ENCODE measurements at regions not wholly inside any gene's neighbourhood (a gene's known extent, or its start where the extent isn't known, plus 50 kb on each side); places are given as distances from the start of the nearest gene placed in this dataset.

DNA sequence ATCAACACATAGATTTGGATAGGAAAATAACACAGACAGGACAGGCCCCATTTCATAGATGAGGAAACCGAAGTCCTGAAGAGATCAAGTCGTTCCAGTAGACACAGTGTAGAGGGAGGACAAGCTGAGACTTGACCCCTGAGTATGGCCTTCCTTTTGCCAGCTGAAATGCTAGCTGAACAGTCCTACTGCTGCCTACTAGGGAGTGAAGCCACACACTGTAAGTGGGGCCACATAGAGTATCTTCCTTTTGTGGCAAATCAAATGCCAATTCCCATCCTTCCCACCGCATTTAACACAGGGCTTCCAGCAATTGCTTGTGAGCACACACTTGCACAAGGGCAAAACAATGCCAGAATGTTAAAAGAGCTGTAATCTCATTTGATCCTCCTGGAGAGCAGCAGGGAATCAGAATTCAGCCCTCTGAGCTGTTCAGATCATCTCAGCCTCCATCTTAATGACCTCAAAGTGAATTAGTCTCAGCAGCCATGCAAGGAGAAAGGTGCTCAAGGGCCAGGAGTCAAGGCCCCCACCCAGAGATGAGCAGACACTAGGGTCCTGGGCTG lies 380.5 kb downstream of the EMP1 start:
- no peak for DNase-seq (ENCODE audit: low read depth, low spot score)
- H3K27ac ChIP-seq = no peak overlapping the region

DNA sequence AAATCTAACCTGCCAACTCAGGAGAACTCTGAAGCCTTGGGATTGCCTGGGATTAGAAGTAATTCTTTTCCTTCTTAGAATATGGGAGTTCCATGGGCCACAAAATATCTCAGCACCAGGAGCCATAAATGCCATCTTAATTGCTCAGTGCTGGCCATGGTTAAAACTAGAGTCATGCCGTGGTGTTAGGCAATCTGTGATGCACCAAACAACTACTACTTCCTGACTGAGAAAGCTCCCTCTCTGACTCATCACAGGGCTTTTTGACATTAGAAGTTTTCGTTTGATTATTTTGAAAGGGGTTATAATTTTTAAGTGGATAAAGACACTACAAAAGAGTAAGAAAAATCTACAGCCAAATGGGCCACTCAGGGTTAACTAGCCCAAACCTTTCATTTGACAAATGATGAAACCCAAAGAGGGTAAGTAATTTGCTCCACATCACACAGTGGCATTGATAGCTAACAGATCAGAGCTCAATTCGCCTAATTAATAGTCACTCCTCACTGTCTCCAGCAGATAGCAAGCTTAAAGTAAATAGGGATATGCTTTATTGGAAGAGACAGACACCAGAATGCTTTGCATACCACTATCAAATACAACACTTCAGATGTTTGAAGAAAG lies 377.3 kb downstream of the EMP1 start:
- H3K27ac ChIP-seq = no peak overlapping the region
- DNase-seq (ENCODE audit: low read depth, low spot score) = peak; percentile 51

DNA sequence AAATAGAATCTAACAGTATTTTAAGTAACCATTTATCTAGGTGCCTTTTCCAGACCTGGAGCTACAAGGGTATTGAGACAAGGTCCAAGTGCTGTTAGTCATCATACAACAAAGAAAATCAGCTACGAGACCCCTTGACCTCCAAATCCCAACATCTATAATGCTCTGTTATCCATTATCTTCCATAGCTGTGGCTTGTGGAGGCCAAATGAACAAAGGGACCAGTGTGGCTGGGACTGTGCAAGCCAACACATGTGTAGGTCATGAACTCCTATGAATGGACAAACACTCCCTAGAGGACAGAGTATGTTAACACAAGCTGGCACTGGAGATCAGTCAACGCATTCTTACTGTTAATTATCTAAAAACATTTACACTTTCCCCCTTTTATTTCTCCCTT lies 374.5 kb downstream of the EMP1 start:
- no peak for DNase-seq (ENCODE audit: low read depth, low spot score)
- H3K27ac ChIP-seq = no peak overlapping the region

DNA sequence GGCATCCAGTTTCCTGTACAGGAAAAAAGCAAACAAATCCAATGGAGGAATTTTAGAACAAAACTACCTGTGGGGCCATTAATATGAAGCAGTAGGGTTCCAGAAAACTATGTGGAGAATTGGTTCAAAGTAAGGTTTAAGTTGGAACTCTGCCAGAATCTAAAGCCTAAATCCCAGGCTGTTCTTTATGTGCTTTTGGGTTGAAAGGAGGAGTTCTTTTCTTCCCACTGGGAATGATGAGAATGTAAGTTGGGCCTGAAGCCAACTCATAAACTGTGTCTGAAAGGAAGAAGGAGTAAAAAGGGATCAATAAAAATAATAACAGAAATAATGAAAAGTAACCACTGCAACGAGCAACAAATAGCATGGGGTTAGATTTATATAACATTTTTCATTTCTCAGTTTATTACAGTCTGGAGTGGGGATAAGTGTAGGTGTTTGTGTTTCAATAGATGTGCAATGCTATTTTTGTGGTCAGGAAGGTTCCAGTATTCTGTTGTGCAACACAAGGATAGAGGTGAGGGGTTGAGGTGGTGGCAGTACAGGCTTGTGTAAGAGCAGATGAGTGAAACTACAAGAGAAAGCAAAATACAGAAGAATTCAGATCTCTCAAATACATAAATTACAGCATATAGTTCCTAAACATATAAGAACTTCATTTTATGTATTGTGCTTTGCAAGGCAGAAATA lies 373.6 kb downstream of the EMP1 start:
- H3K27ac ChIP-seq = no peak overlapping the region
- DNase-seq (ENCODE audit: low read depth, low spot score) = no peak

DNA sequence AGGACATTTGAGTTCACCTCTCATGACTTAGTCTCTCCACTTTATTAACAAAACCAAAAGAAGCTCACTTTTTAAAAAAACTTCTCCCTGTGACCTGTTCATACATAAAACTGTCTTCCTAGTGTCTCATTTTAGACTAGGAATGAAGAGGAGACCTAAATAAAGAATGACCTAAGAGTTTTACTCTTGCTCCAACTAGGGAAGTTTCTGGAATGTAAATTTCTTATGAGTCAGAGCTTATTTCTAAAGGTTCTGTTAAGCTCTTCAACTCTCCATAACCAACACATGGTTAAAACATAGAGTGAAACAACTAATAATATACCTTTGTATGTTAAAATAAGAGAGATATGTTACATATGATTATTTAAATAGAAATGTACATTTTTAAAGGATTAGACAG lies 369.8 kb downstream of the EMP1 start:
- H3K27ac ChIP-seq = no peak overlapping the region
- DNase-seq (ENCODE audit: low read depth, low spot score) = no peak

DNA sequence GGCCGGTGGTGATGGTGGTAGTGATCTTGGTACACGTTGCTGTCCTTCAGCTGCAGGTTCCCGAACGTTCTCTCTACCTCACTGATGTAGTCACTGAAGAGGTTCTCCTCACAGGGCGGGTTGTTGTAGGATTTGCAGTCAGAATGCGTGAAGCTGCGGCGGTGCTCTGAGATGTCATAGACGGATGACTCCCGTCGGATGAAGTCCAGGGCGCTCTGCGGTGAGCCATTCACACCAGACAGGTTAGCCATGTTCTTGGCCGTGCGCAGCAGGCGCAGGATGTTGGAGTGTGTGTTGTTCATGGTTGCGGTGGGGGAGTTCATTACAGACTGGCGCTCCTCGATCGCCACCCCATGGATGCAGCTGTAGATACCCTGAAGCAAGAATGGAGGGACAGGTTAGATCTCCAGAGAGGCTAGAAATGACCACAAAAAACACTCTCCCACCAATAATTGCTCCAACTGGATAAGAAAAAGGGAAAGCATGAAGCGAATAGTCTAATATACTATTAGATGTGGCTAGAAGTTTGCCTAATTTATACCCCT lies 367.8 kb downstream of the EMP1 start:
- DNase-seq (ENCODE audit: low read depth, low spot score) = no peak
- no peak overlapping the region for H3K27ac ChIP-seq

DNA sequence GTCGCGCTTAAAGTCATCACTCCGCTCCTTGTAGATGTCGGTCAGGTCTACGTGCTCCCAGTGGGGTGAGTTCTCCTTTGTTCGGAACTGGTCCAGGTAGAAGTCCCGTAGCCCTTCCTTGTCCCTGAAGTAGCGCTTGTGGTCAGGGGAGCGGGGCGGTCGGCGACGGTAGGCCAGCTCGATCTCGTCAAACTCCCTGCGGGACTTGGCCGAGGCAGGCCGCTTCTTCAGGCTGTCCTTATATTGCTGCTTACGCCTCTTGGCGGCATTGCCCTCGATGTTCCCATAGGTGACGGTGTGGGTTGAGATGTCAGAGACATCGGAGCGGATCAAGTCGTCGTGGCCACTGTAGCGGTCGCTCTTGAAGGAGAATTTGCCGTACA lies 367.2 kb downstream of the EMP1 start:
- H3K27ac ChIP-seq = no peak overlapping the region
- DNase-seq (ENCODE audit: low read depth, low spot score) = no peak

DNA sequence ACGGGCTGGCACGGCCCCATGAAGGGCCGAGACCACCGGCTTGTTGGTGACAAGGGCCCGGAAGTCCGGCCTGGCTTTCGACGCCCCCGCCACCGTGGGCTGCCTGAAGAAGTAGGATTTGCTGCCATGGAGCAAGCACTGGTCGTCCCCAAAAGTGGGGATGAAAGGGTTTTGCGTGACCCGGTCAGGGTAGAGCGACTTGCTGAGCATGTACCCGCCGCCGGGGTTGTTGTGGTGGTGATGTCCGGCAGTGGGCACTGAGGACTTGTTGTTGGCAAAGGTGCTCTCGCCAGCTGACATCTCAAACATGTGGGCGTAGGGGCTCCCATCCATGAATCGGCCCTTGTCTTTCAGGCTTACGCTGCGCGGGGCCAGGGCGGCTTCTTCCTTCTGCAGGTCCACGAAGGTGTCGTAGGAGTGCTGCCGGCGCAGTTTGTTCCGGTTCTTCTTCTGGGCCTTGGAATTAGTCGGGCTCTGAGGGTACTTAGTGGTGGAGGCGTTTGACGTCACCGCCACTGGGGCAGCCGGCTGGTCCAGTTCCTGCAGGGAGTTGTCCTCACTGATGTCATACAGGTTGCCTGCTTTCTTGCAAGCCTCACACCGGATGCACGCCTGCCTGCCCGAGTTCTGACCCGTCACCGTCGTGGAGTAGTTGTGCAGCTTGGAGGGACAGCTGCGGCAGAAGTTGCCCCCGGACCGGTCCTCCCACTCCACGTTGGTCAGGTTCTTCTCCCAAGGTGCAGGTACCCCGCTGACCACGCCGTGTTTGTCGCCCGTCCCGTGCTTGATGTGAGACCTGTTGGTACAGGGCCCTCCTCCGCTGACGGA lies 366.6 kb downstream of the EMP1 start:
- DNase-seq (ENCODE audit: low read depth, low spot score) = no peak

DNA sequence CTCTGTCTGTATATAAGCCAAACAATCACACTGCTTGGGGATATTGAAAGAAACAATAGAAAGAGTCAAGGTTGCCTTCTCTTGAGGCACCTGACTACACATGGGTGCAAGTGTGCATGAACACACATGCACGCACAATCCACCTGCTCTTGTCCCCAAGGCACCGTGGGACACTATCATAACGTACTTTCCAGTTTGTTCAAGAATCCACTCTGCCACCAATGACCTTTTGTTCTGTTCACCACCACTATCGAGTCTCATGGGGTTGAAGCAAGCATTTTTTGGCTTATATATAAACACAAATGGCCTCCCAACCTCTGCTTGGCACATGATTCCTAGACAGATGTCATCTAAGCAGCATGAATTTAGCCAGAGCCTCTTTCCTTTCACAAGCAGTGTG lies 365.4 kb downstream of the EMP1 start:
- DNase-seq (ENCODE audit: low read depth, low spot score) = no peak
- no peak overlapping the region for H3K27ac ChIP-seq

More for the DNA sequence above, 366.6 kb downstream of the EMP1 start:
- no peak overlapping the region for H3K27ac ChIP-seq

DNA sequence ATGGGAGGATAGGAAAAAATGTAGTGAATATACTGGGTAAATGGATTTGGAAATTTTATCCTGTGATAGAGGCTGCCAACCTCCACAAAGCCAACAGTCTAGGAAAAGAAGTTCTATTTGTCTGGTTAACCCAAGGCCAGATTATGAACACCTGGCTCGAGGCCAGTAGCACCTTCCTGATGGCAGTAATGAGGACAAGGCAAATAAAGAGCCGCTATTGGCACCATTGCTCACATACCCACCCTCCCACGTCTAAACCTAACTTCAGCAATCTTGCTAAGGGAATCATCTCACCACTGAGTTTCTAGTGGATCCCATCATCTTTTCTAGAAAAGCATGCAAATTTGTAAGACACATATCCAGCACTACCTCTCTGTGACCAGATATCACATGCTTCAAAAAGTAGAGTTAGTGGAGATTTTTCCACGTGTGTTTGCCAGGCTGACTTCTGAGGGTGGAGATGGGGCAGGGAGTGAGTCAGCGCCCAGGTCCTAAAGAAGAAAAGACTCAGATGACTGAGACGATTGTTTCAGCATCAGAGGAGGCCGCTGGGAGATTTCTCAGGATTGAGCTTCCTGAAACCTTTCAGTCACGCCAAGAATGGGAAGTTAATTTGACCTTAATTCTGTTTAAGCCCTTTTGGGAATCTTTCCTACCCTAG lies 362.9 kb downstream of the EMP1 start:
- H3K27ac ChIP-seq = no peak overlapping the region
- DNase-seq (ENCODE audit: low read depth, low spot score) = no peak

DNA sequence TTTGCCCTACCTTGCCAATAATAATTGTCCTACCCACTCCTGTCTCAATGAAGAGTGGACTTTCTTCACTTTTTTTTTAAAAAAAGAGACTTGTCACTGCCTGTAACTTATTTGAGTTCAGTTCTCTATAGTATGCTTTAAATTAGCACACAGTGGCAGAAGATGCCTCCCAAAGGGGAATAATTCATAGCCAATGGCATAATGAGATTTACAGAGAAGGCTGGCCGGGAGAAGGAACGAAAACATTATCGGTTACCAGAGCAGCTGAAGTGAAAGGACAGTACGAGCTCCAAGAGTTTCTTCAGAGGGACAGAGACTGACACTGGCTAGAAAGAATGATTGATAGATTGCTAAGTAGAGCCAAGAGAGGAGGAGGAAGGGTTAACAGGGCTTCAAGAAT lies 356.3 kb downstream of the EMP1 start:
- no peak overlapping the region for H3K27ac ChIP-seq
- no peak for DNase-seq (ENCODE audit: low read depth, low spot score)

DNA sequence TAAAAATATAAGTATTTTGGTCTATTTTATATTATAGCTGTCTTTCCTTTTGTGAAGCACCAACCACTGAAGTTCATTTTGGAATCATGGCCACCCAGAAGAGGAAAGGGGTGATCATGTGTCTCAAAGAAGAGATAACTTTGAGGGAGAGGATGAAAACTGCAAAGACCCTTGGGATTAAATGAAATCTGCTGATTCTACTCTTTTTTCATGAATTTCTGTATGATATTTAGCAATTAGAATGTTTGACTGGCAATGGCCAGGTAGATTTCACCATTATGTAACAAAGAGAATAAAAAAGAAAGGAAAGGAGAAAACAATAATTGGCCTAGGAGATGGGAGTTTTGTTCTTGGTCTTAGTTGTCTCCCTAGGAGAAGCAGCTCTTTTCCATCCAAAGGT lies 350.8 kb downstream of the EMP1 start:
- no peak overlapping the region for H3K27ac ChIP-seq
- DNase-seq (ENCODE audit: low read depth, low spot score) = no peak

DNA sequence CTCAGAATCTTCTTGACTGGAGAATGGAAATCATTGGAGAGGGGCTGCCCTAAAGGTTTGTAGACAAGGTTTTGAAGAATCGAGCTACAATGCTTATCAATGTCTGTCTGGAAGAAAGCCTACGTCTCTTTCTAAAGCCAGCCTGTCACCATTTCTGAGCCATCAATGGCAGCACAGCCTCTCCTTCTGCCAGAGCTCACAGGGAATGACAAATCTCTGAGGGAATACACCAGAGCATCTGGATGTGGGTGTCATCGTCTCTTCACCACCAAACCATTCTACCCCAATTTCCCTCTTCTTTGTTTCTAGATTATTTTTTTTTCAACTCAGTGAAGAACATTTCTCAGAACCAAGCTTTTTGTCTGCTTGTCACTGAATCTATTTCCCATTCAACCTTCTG lies 349.7 kb downstream of the EMP1 start:
- no peak for DNase-seq (ENCODE audit: low read depth, low spot score)
- H3K27ac ChIP-seq = no peak overlapping the region

DNA sequence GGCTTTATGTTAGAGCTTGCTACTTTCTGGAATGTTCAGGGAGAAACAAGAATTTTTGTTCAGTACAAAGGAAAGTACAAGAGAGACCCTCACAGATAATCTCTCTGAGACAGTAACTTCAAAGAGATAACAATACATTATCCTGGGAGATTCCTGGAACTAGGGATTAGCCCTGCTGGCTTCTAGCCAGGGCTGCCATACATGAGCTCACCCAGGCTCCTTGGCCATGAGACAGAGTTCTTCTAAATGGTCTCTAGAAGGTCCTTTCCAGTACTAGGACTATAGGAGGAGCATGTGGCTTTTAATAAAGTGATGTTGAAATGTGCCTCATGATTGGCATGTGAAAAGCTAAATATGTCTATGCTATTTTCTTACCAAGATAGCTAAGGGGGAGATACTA lies 342.5 kb downstream of the EMP1 start:
- H3K27ac ChIP-seq = no peak overlapping the region
- DNase-seq (ENCODE audit: low read depth, low spot score) = no peak

DNA sequence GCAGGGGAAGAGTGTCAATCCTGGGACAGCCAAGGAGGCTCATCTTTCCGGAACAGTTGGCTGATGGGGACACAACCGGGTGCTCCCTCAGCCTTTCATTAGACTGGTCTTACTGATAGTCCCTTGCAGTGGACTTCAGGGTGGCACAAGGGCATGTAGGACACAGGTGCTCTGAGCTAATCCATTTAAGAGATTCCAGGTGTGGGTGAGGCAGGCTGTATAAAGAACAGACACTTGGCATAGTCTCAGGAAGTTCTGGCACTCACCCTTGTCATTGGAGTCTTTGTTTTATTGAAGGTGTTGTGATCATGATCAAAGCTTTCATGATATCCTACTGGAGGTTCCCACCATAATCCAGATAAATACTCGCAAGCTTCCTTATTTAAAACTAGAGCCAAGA lies 341.6 kb downstream of the EMP1 start:
- no peak for DNase-seq (ENCODE audit: low read depth, low spot score)
- H3K27ac ChIP-seq = no peak overlapping the region

DNA sequence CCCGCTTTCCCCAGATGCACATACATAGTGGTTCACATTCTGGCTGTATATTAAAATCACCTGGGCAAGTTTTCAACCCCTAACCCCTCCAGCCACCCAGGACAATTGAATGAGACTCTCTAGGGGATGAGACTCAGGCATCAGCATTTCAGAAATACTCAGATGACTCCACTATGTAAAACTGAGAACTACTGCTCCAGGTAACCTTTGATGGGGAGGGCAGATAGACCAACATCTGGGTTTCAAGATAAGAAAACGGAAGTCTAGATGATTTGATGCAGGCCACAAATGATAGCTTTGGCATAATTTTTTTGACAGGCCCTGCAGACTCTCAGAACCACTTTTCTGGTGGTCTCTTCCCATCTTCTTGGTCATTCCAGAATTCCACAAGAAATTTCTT lies 341.1 kb downstream of the EMP1 start:
- no peak for DNase-seq (ENCODE audit: low read depth, low spot score)
- no peak overlapping the region for H3K27ac ChIP-seq

DNA sequence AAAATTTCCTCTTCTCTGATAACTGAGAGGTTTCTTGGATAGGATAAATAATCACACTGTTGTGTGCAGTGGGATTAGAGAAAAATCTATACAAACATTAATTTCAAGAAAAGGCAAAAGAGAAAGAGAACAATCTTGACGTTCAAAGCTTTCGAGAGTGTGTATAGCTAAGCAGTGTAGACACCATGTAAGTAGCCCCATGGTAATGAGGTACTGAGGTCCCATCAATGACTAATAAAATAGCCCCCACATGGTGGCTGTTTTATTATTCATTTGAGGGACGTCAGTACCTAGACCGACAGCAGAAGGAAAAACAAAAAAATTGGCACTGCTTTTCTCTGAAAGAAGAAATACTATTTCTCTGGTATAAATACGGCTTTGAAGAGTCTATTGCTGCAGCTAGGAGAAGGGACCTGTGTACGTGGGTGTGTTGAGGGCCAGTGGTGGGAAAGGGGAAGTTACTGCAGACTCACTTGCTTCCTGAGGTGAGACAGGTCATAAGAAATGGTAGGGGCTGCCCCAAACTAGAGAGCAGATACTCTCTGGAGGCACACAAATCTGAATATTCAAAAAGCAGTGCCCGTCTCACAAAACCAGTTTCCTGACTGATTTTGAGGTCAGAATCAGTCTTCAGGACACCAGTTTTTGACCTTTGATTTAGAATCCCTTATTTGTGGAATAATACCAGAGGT lies 339.8 kb downstream of the EMP1 start:
- no peak overlapping the region for H3K27ac ChIP-seq
- DNase-seq (ENCODE audit: low read depth, low spot score) = no peak

DNA sequence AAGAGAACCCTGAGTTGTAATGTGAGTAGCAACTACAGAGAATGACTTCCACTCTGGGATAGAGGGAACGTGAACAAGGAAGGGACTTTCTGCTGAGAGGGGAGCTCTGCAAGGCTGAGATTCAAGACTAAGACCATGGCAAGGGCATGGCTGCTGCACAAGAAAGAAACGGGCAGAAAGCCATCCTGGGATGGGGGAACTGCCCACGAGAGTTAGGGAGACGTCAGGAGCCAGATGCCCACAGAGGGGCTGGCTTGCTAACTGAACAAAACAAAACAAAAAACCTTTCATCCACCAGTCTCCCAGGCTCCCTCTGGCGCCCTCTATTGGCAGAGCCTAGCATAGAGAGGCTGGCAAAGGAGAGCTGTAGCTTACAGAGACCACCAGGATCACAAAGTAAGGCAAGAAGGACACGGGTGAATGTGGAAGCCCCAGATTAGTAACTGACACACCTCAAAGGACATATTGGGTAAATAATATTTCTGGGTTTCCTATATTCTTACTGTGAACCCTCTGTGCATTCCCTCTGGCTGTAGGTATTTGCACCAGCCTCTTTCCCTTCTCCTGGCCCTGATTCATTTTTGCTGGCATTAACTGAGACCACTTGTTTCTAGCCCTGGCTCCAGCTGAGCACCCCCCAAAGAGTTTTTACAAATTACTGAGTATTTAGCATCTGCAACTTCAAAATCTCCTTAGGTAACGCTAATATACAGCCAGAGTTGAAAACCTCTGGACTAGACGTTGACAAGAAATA lies 338.3 kb downstream of the EMP1 start:
- no peak for DNase-seq (ENCODE audit: low read depth, low spot score)
- H3K27ac ChIP-seq = no peak overlapping the region

DNA sequence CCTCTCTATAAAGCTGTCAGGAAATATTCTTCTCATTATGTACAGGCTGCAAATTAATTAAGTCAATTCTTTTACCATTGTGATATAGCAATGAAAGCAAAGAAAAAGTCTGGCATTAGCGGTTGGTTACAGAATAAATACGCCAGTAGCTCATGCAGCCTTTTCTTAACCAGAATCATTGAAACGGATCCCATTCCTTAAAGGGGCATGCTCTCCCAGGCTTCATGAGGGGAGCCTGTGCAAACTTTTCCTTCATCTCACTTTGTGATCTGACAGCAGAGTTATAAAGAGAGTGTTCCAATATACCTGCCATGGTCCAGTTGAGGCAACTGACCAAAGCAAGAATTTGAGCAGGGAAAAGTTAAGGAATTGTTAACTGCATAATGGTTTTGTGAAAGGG lies 337.7 kb downstream of the EMP1 start:
- no peak for DNase-seq (ENCODE audit: low read depth, low spot score)
- H3K27ac ChIP-seq = no peak overlapping the region

All from epithelial cell of prostate (primary cell).